ENCODE measurements at regions not wholly inside any gene's neighbourhood (a gene's known extent, or its start where the extent isn't known, plus 50 kb on each side); places are given as distances from the start of the nearest gene placed in this dataset.

DNA sequence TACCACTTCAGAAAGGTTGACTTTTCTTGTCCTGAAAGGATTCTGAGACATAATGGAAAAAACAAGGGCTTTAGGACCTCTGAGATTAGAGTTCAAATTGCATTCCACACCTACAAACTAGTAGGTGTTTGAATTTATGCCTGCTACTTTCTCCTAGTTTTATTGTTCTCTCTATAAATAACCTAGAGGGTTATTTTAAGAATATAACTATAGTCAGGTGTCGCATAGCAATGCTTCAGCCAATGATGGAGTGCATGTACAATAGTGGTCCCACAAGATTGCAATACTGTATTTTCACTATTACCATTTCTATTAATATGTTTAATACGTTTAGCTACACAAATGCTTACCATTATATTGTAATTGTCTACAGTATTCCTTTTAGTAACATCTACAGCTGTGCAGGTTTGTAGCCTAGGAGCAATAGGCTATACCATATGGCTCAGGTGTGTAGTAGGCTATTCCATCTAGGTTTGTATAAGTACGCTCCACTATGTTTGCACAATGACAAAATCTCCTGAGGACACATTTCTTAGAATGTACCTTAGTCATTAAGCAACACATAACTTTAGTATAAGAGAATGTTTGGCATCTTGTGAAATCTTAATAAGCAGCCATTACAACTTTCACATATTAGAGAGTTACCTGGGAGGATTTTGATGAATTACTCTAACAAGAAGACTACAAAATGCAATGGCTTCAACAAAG is 1352.5 kb downstream of the ZPLD1 start:
- TF ChIP-seq CBX2 (IDR thresholded peaks at IDR 0.05; ENCODE audit: borderline replicate concordance, low read depth), result no peak
- no peak for TF ChIP-seq JUN (IDR thresholded peaks at IDR 0.05)
- TF ChIP-seq KDM5A (IDR thresholded peaks at IDR 0.05), result no peak
- TF ChIP-seq, protein P1, sequence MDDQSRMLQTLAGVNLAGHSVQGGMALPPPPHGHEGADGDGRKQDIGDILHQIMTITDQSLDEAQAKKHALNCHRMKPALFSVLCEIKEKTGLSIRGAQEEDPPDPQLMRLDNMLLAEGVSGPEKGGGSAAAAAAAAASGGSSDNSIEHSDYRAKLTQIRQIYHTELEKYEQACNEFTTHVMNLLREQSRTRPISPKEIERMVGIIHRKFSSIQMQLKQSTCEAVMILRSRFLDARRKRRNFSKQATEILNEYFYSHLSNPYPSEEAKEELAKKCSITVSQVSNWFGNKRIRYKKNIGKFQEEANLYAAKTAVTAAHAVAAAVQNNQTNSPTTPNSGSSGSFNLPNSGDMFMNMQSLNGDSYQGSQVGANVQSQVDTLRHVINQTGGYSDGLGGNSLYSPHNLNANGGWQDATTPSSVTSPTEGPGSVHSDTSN (IDR thresholded peaks at IDR 0.05), result no peak
- no peak for TF ChIP-seq FOSL2 (IDR thresholded peaks at IDR 0.05)
- no peak for TF ChIP-seq FOSL2 (CRISPR knock-in tag; IDR thresholded peaks at IDR 0.05)
- no peak for TF ChIP-seq HOXB5 (CRISPR knock-in tag; IDR thresholded peaks at IDR 0.05)
- TF ChIP-seq BHLHE40 (IDR thresholded peaks at IDR 0.05; ENCODE audit: low read depth, low read length), result no peak
- TF ChIP-seq, protein P2, sequence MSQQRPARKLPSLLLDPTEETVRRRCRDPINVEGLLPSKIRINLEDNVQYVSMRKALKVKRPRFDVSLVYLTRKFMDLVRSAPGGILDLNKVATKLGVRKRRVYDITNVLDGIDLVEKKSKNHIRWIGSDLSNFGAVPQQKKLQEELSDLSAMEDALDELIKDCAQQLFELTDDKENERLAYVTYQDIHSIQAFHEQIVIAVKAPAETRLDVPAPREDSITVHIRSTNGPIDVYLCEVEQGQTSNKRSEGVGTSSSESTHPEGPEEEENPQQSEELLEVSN (IDR thresholded peaks at IDR 0.05; ENCODE audit: borderline replicate concordance, low read depth), result no peak
- TF ChIP-seq ATOH8 (CRISPR knock-in tag; IDR thresholded peaks at IDR 0.05; ENCODE audit: low read depth), result no peak
- TF ChIP-seq ZC3H11A (IDR thresholded peaks at IDR 0.05), result no peak
- TF ChIP-seq, protein P3, sequence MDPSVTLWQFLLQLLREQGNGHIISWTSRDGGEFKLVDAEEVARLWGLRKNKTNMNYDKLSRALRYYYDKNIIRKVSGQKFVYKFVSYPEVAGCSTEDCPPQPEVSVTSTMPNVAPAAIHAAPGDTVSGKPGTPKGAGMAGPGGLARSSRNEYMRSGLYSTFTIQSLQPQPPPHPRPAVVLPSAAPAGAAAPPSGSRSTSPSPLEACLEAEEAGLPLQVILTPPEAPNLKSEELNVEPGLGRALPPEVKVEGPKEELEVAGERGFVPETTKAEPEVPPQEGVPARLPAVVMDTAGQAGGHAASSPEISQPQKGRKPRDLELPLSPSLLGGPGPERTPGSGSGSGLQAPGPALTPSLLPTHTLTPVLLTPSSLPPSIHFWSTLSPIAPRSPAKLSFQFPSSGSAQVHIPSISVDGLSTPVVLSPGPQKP (IDR thresholded peaks at IDR 0.05; ENCODE audit: low read depth, low read length), result no peak
- TF ChIP-seq RAD21 (conservative IDR thresholded peaks at IDR 0.05 in 1 of 2, IDR thresholded peaks at IDR 0.05 in 1 of 2), result no peak
- no peak for TF ChIP-seq SREBF2 (IDR thresholded peaks at IDR 0.05)
- no peak for TF ChIP-seq ESRRA (IDR thresholded peaks at IDR 0.05; ENCODE audit: borderline replicate concordance, low read length)
- no peak for TF ChIP-seq EHF (CRISPR knock-in tag; IDR thresholded peaks at IDR 0.05)
- no peak for TF ChIP-seq ZFP36 (IDR thresholded peaks at IDR 0.05; ENCODE audit: borderline replicate concordance, partially characterized antibody)
- TF ChIP-seq POLR2AphosphoS2 (conservative IDR thresholded peaks at IDR 0.05; ENCODE audit: low read length), result no peak
- no peak for TF ChIP-seq ZNF302 (CRISPR knock-in tag; IDR thresholded peaks at IDR 0.05)
- TF ChIP-seq POLR2A (IDR thresholded peaks at IDR 0.05; ENCODE audit: low read length), result no peak
- TF ChIP-seq PHF8 (IDR thresholded peaks at IDR 0.05; ENCODE audit: borderline replicate concordance, low read depth), result no peak
- ChIA-PET CTCF (no interaction called here), POLR2A (no interaction called here)
- Histone ChIP-seq H3K27ac (no peak overlapping the region), H3K4me1 (no peaks in the 10 kb centered on the region), H3K4me3 (no peak overlapping the region), H3K4me2 (no peak overlapping the region), H3K9me3 (no peaks in the 10 kb centered on the region; the same call in 2 of the 3 replicates)
- 39% methylated on average over 3 of the region's 3 CpGs for WGBS (ENCODE audit: missing lambda C conversion rate)
- FAIRE-seq (no peak), ATAC-seq (no peak), DNase-seq (ENCODE audit: low read depth in 1 of 2, low spot score in 1 of 2) (no peak)

- Histone ChIP-seq H3K9me3 (no peaks in the 10 kb centered on the region; the same call in 2 of the 3 replicates), H3K4me3 (no peak overlapping the region), H3K4me2 (no peak overlapping the region), H3K4me1 (no peaks in the 10 kb centered on the region), H3K27ac (no peak overlapping the region)
- 57% methylated on average over 2 of the region's 2 CpGs for WGBS (ENCODE audit: missing lambda C conversion rate)
- FAIRE-seq (no peak), ATAC-seq (no peak), DNase-seq (ENCODE audit: low read depth in 1 of 2, low spot score in 1 of 2) (no peak)
- no peak for TF ChIP-seq CHD4 (IDR thresholded peaks at IDR 0.05; ENCODE audit: borderline replicate concordance)
- ChIA-PET CTCF (no interaction called here), POLR2A (no interaction called here)
Observed at GRCh38 chr3:103787879-103788278, 1353.1 kb downstream of the ZPLD1 start.

All from A549 (cell line).